ENCODE measurements at regions not wholly inside any gene's neighbourhood (a gene's known extent, or its start where the extent isn't known, plus 50 kb on each side); places are given as distances from the start of the nearest gene placed in this dataset.

GRCh38 chr3:124203292-124203691 lies 211.4 kb upstream of the ROPN1 start:
- no peak for TF ChIP-seq POLR2A (IDR thresholded peaks at IDR 0.05)
- TF ChIP-seq CTCF (IDR thresholded peaks at IDR 0.05) = no peak
